ENCODE measurements at regions not wholly inside any gene's neighbourhood (a gene's known extent, or its start where the extent isn't known, plus 50 kb on each side); places are given as distances from the start of the nearest gene placed in this dataset.
A peak's percentile ranks its signal among the peaks of the same experiment; 100 is the strongest.

- DNase-seq, result no peak
Measured at GRCh38 chr17:72259922-72260321, 139.1 kb downstream of the SOX9 start.

- DNase-seq, result no peak
Measured at GRCh38 chr17:72262766-72263165, 141.9 kb downstream of the SOX9 start.

- no peak for DNase-seq
Measured at GRCh38 chr17:72264682-72265405, 144.0 kb downstream of the SOX9 start.

- peak; percentile 37 for DNase-seq
Measured at GRCh38 chr17:72266112-72266775, 145.4 kb downstream of the SOX9 start.

- no peak for DNase-seq
Measured at GRCh38 chr17:72267601-72268000, 146.8 kb downstream of the SOX9 start.

GRCh38 chr17:72268431-72268830 lies 147.6 kb downstream of the SOX9 start:
- DNase-seq, result no peak

- DNase-seq, result peak; percentile 15
Measured at GRCh38 chr17:72270273-72270924, 149.6 kb downstream of the SOX9 start.

- no peak for DNase-seq
Measured at GRCh38 chr17:72271603-72272002, 150.8 kb downstream of the SOX9 start.

GRCh38 chr17:72273289-72274056 lies 152.7 kb downstream of the SOX9 start:
- DNase-seq, result no peak

GRCh38 chr17:72274614-72275013 lies 153.8 kb downstream of the SOX9 start:
- no peak for DNase-seq

GRCh38 chr17:72280881-72281280 lies 160.1 kb downstream of the SOX9 start:
- no peak for DNase-seq

GRCh38 chr17:72282439-72283029 lies 161.7 kb downstream of the SOX9 start:
- no peak for DNase-seq

- no peak for DNase-seq
Measured at GRCh38 chr17:72284806-72285205, 164.0 kb downstream of the SOX9 start.

GRCh38 chr17:72287586-72287985 lies 166.8 kb downstream of the SOX9 start:
- DNase-seq, result no peak

GRCh38 chr17:72294487-72294893 lies 173.7 kb downstream of the SOX9 start:
- DNase-seq, result no peak

GRCh38 chr17:72295916-72296315 lies 175.1 kb downstream of the SOX9 start:
- no peak for DNase-seq

- DNase-seq, result no peak
Measured at GRCh38 chr17:72296456-72296855, 175.6 kb downstream of the SOX9 start.

GRCh38 chr17:72297326-72298115 lies 176.7 kb downstream of the SOX9 start:
- no peak for DNase-seq

GRCh38 chr17:72299100-72299499 lies 178.3 kb downstream of the SOX9 start:
- DNase-seq, result no peak

- DNase-seq, result peak; percentile 7
Measured at GRCh38 chr17:72299592-72299991, 178.8 kb downstream of the SOX9 start.

- no peak for DNase-seq
Measured at GRCh38 chr17:72301887-72302286, 181.1 kb downstream of the SOX9 start.

GRCh38 chr17:72302735-72303134 lies 181.9 kb downstream of the SOX9 start:
- DNase-seq, result no peak

Measured in right kidney (tissue), 1 donor.